ENCODE measurements at regions not wholly inside any gene's neighbourhood (a gene's known extent, or its start where the extent isn't known, plus 50 kb on each side); places are given as distances from the start of the nearest gene placed in this dataset.

DNA sequence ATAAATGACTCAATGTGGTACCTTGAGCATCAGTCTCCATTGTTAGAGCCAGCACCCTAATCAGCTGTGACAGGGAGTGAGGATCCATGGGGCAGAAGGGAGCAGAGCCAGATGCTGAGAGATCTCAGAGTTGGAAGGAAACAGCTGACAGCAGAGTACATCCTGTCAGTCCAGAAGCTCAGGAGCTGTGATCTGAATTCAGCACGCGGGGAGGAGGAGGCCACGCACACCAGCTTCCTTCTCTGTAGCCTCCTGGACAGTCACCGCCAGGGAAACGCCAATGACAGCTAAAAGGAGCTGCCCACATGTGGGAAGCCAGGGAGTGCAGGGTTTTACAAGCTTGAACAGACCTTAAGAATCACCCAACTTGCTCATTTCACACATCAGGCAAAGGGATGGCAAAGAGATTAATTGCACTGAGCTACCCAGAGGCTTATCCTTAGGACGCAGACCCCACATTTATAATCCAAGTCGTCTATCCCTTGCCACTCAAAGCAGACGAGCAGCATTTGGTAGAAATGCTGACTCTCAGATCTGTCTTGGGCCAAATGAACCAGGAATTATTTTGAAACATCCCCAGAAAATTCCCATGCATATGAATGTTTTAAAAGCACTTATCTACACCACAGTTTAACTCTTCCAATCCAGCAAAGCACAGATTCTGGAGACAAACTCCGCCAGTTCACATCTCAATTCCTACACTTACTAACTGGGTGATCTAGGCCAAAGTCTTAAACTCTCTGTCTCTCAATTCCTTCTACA, 322.6 kb upstream of the TMTC1 start:
- TF ChIP-seq, protein P1, sequence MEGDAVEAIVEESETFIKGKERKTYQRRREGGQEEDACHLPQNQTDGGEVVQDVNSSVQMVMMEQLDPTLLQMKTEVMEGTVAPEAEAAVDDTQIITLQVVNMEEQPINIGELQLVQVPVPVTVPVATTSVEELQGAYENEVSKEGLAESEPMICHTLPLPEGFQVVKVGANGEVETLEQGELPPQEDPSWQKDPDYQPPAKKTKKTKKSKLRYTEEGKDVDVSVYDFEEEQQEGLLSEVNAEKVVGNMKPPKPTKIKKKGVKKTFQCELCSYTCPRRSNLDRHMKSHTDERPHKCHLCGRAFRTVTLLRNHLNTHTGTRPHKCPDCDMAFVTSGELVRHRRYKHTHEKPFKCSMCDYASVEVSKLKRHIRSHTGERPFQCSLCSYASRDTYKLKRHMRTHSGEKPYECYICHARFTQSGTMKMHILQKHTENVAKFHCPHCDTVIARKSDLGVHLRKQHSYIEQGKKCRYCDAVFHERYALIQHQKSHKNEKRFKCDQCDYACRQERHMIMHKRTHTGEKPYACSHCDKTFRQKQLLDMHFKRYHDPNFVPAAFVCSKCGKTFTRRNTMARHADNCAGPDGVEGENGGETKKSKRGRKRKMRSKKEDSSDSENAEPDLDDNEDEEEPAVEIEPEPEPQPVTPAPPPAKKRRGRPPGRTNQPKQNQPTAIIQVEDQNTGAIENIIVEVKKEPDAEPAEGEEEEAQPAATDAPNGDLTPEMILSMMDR (IDR thresholded peaks at IDR 0.05): no peak

DNA sequence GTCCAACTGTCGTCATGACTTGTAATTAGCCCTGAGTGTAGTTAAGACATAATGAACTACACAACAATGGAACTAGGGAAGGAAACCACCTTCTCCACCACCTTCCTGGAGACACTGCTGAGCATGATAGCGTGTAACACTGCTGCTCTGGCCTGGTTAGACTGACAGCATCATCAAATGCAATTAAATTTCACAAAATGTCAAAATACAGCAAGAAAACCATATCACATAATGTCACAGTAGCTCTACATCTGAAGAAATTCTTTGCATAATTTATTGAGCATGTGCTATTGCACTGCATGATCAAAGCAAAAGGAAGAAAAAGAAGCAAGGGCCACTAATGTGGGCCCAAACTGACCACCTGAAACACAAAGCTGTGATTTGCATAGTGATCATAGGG, 321.8 kb upstream of the TMTC1 start:
- TF ChIP-seq, protein P1 (IDR thresholded peaks at IDR 0.05): no peak
- DNase-seq (ENCODE audit: low spot score) (no peak), ATAC-seq (ENCODE audit: low FRiP score) (no peak)

More for the DNA sequence above, 322.6 kb upstream of the TMTC1 start:
- ATAC-seq (ENCODE audit: low FRiP score) (no peak), DNase-seq (ENCODE audit: low spot score) (no peak)

DNA sequence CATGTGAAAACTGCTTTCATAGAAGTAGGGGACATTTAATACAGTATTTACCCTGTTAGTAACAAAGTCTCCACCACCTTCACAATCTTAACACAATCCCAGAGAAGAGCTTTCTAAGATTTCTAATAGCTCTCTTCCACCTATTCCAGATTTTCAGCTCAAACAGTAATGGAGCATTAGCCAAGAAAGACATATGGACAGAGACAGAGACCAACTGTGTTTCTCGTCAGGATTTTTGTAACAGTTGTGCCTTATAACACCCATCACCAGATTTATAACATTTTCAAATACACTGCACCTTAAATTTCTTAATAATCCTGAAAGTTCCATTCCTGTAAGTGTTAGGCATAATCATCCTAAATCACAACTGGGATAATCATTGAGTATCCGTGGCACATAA, 321.2 kb upstream of the TMTC1 start:
- no peak for ATAC-seq (ENCODE audit: low FRiP score)
- TF ChIP-seq, protein P1 (IDR thresholded peaks at IDR 0.05): no peak
- DNase-seq (ENCODE audit: low spot score): no peak

DNA sequence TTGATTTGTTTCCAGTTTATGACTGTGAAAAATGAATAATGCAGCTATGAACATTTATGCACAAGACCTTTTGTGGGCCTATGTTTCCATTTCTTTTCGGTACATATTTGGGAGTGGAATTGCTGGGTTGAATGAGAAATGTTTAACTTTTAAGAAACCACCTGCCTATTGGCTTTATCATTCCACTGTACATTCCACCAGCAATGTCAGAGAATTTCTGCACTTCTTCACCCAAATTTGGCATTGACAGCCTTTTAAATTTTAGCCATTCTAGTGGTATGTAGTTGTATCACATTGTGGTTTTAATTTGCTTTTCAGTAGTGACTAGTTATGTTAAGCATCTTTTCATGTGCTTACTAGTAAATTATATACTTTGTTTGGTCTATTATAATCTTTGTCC, 317.0 kb upstream of the TMTC1 start:
- DNase-seq (ENCODE audit: low spot score) (no peak), ATAC-seq (ENCODE audit: low FRiP score) (no peak)
- TF ChIP-seq, protein P1 (IDR thresholded peaks at IDR 0.05): no peak

DNA sequence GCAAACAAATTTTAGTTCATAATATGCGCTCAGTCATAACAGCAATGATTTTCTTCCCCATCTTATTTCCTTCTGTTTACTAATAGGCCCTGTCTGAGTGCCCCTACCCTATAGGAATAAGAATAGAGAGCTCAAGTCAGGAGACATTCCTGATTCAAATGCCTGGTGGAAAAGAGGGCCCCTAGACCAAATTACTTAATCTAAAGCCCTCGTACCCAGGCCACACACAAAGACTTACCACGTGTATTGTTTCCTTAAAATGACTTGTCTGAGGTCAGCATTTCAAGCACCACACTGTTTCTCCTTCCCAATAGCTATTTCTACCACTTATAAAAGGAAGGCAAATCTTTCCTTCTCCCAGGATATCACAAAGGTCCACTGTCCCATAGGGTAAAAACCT, 314.9 kb upstream of the TMTC1 start:
- no peak for ATAC-seq (ENCODE audit: low FRiP score)
- TF ChIP-seq, protein P1 (IDR thresholded peaks at IDR 0.05): no peak
- no peak for DNase-seq (ENCODE audit: low spot score)

DNA sequence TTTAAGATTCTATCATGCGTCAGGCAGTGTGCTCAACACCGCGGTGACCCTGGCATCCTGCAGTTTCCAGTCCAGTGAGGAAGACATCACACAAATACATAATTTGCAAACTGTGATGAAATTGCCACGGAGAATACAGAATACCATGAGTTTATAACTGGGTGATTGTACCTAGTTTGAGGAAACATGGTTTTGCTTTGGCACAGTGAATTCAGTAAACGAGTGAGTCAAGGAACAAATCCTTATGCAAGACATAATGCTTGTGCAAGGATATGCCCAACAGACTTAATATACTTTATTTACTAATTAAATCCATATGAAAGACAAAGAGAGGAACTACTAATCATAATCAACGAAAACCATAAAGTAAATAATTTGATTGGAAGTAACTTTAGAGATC, 311.8 kb upstream of the TMTC1 start:
- ATAC-seq (ENCODE audit: low FRiP score) (no peak), DNase-seq (ENCODE audit: low spot score) (no peak)
- TF ChIP-seq, protein P1 (IDR thresholded peaks at IDR 0.05): no peak

DNA sequence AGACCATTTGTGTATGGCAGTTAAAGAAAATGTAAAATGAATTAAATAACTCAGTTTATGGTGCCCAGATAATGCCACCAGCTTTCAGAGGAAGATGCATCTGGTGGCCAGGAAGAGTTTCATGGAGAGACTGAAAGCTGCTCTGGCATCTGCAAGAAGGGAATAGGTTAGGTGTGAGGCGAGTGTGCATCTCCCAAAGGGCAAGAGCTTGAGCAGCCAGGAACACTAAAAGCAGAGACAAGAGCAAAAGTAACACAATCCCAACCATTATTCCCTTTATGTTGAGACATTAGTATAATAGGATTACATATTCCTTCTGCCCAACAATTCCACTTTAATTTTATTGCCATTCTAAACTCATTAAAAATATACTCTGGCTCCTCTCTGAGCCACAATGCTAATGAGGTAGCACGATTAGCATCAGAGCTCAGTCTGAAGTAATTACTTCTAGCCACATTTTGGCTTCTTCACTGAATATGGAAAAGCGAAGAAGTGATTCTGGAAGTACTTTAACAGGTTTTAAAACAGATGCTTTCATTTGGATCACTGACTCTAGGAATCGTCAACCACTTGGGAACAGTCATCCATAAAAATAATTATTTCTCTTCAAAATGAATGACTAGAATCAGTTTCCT, 309.4 kb upstream of the TMTC1 start:
- DNase-seq (ENCODE audit: low spot score): no peak
- no peak for ATAC-seq (ENCODE audit: low FRiP score)
- TF ChIP-seq, protein P1 (IDR thresholded peaks at IDR 0.05): no peak

Data from omental fat pad (tissue), 3 donors.